Natural killer cell (primary cell): ENCODE measurements at regions not wholly inside any gene's neighbourhood (a gene's known extent, or its start where the extent isn't known, plus 50 kb on each side); places are given as distances from the start of the nearest gene placed in this dataset.

Source experiments
- ATAC-seq, 3 donors: fragments of 150-1000 bp in 2 of 3; fragments of 200-7000 bp in 1 of 3; cut with Tn5 transposase; 1 replicate in 1 of 3; 2 replicates in 2 of 3; pipeline ENCODE4 v1.10.0; 2021; ENCODE audit warnings: mild to moderate bottlenecking in 2 of 3, moderate library complexity in 2 of 3
- DNase-seq, 2 donors: peaks; one replicate each; pipeline versions ENCODE4 v3.0.0 to v3.0.0-alpha.2; 2013 to 2021; ENCODE audit warnings: mixed read lengths in 1 of 2
- H3K27ac ChIP-seq: one replicate; pipeline ENCODE4 v1.5.1; 2013; ENCODE audit warnings: mild to moderate bottlenecking, low read length
- H3K27me3 ChIP-seq: one replicate; pipeline ENCODE4 v1.6.1; 2013; ENCODE audit warnings: low read length; ENCODE audit not compliant: control insufficient read depth, insufficient read depth
- H3K36me3 ChIP-seq: one replicate; pipeline ENCODE4 v1.6.1; 2013; ENCODE audit warnings: low read length; ENCODE audit not compliant: control insufficient read depth, insufficient read depth
- H3K4me1 ChIP-seq: one replicate; pipeline ENCODE4 v1.6.1; 2013; ENCODE audit warnings: low read length; ENCODE audit not compliant: control insufficient read depth, insufficient read depth
- H3K4me3 ChIP-seq: one replicate; pipeline ENCODE4 v1.5.1; 2013; ENCODE audit warnings: low read length
- H3K9me3 ChIP-seq: one replicate; pipeline ENCODE4 v1.6.1; 2013; ENCODE audit warnings: low read length; ENCODE audit not compliant: control insufficient read depth, insufficient read depth
- H3K27ac Mint-ChIP-seq, 2 donors: one replicate each; pipeline ENCODE4 v1.8.0; 2022; ENCODE audit warnings: mild to moderate bottlenecking in 2 of 2, mixed read lengths in 2 of 2, moderate library complexity in 1 of 2
- H3K27me3 Mint-ChIP-seq, 2 donors: one replicate each; pipeline ENCODE4 v1.8.0; 2022; ENCODE audit warnings: low read depth in 2 of 2, mixed read lengths in 2 of 2
- H3K36me3 Mint-ChIP-seq: one replicate; pipeline ENCODE4 v1.8.0; 2022; ENCODE audit warnings: mixed read lengths
- H3K4me1 Mint-ChIP-seq, 2 donors: one replicate each; pipeline ENCODE4 v1.8.0; 2022; ENCODE audit warnings: mixed read lengths in 2 of 2
- H3K4me3 Mint-ChIP-seq: one replicate; pipeline ENCODE4 v1.8.0; 2022; ENCODE audit warnings: mild to moderate bottlenecking, moderate library complexity, mixed read lengths
- H3K9me3 Mint-ChIP-seq, 2 donors: one replicate each; pipeline ENCODE4 v1.8.0; 2022; ENCODE audit warnings: mixed read lengths in 2 of 2
- CTCF ChIP-seq: fragments of 200-600 bp; IDR thresholded peaks from one replicate; pipeline ENCODE4 v1.8.0; 2022; ENCODE audit warnings: antibody characterized with exemption
- WGBS: methylation state at CpG from one replicate; pipeline ENCODE4 v1.1.7; 2013; ENCODE audit warnings: missing lambda C conversion rate; ENCODE audit not compliant: insufficient coverage; 5-methylcytosine and 5-hydroxymethylcytosine counted together
- intact Hi-C: fragments of 100-400 bp; cut with micrococcal nuclease; formaldehyde crosslinking; loops from one replicate; pipeline ENCODE4 v1.14.2; 2022

- no peaks in the 10 kb centered on the region for H3K4me1 ChIP-seq
- H3K27ac Mint-ChIP-seq, result no peak overlapping the region
- intact Hi-C loops, result no loop called here
- no peaks in the 10 kb centered on the region for H3K4me1 Mint-ChIP-seq
- no peak overlapping the region for H3K27ac ChIP-seq
- H3K9me3 Mint-ChIP-seq, result peaks cover 17 to 26% of the 10 kb centered on the region in 2 donors
- no peak overlapping the region for H3K4me3 Mint-ChIP-seq
- no peak for TF ChIP-seq CTCF
- DNase-seq, result no peak
- H3K9me3 ChIP-seq, result no peaks in the 10 kb centered on the region
- no peak overlapping the region for H3K4me3 ChIP-seq
- H3K27me3 Mint-ChIP-seq, result no peaks in the 10 kb centered on the region
- 100% methylated on average over 1 of the region's 1 CpG for WGBS
- H3K27me3 ChIP-seq, result no peaks in the 10 kb centered on the region
- peaks cover 14% of the 10 kb centered on the region for H3K36me3 Mint-ChIP-seq
- H3K36me3 ChIP-seq, result no peaks in the 10 kb centered on the region
- no peak for ATAC-seq
Observed at GRCh38 chr3:82999777-83000176, 1238.3 kb upstream of the GBE1 start.

GRCh38 chr3:82978368-82978767, 1216.9 kb upstream of the GBE1 start:
- peaks cover 16 to 34% of the 10 kb centered on the region in 2 donors for H3K9me3 Mint-ChIP-seq
- ATAC-seq (no peak), DNase-seq (no peak)
- no peak overlapping the region for H3K4me3 ChIP-seq
- H3K27me3 Mint-ChIP-seq, result no peaks in the 10 kb centered on the region
- no peak overlapping the region for H3K27ac Mint-ChIP-seq
- intact Hi-C loops, result no loop called here
- no peak for TF ChIP-seq CTCF
- peaks cover 7% of the 10 kb centered on the region for H3K9me3 ChIP-seq
- no peak overlapping the region for H3K4me3 Mint-ChIP-seq
- 49% methylated on average over 3 of the region's 3 CpGs for WGBS
- no peaks in the 10 kb centered on the region for H3K27me3 ChIP-seq
- H3K4me1 ChIP-seq, result no peaks in the 10 kb centered on the region
- no peaks in the 10 kb centered on the region for H3K4me1 Mint-ChIP-seq
- peaks cover 20% of the 10 kb centered on the region for H3K36me3 Mint-ChIP-seq
- H3K36me3 ChIP-seq, result no peaks in the 10 kb centered on the region
- no peak overlapping the region for H3K27ac ChIP-seq

- Mint-ChIP-seq H3K4me3 (no peak overlapping the region), H3K27me3 (no peaks in the 10 kb centered on the region), H3K27ac (no peak overlapping the region), H3K4me1 (no peaks in the 10 kb centered on the region), H3K9me3 (peaks cover 13 to 30% of the 10 kb centered on the region in 2 donors), H3K36me3 (peaks cover 20% of the 10 kb centered on the region)
- Histone ChIP-seq H3K27ac (no peak overlapping the region), H3K4me1 (no peaks in the 10 kb centered on the region), H3K4me3 (no peak overlapping the region), H3K9me3 (peaks cover 7% of the 10 kb centered on the region), H3K36me3 (no peaks in the 10 kb centered on the region), H3K27me3 (no peaks in the 10 kb centered on the region)
- ATAC-seq (no peak), DNase-seq (no peak)
- intact Hi-C loops, result no loop called here
- 96% methylated on average over 3 of the region's 3 CpGs for WGBS
- TF ChIP-seq CTCF, result no peak
Observed at GRCh38 chr3:82977871-82978270, 1216.4 kb upstream of the GBE1 start.

- Histone ChIP-seq H3K27ac (no peak overlapping the region), H3K9me3 (peaks cover 3% of the 10 kb centered on the region), H3K36me3 (no peaks in the 10 kb centered on the region), H3K4me3 (no peak overlapping the region), H3K27me3 (no peaks in the 10 kb centered on the region), H3K4me1 (no peaks in the 10 kb centered on the region)
- intact Hi-C loops, result no loop called here
- no CpG with 5 or more reads among the region's 1 CpG for WGBS
- no peak for DNase-seq
- Mint-ChIP-seq H3K27me3 (no peaks in the 10 kb centered on the region), H3K9me3 (peaks cover 7 to 19% of the 10 kb centered on the region in 2 donors), H3K4me3 (no peak overlapping the region), H3K36me3 (peaks cover 8% of the 10 kb centered on the region), H3K4me1 (no peaks in the 10 kb centered on the region), H3K27ac (no peak overlapping the region)
- no peak for TF ChIP-seq CTCF
- ATAC-seq, result no peak
Observed at GRCh38 chr3:82973791-82974190, 1212.3 kb upstream of the GBE1 start.
